Chondrocyte (in vitro differentiated cells): ENCODE measurements at regions not wholly inside any gene's neighbourhood (a gene's known extent, or its start where the extent isn't known, plus 50 kb on each side); places are given as distances from the start of the nearest gene placed in this dataset.

Experiments
- DNase-seq: peaks from one replicate; pipeline ENCODE4 v3.0.0; 2021; ENCODE audit warnings: mixed read lengths, low spot score
- H3K27ac Mint-ChIP-seq: one replicate; pipeline ENCODE4 v1.8.0; 2021; ENCODE audit warnings: mild to moderate bottlenecking, moderate library complexity, mixed read lengths; ENCODE audit not compliant: unreplicated experiment
- H3K27me3 Mint-ChIP-seq: 2 replicates; pipeline ENCODE4 v1.8.0; 2021; ENCODE audit warnings: low read depth, mixed read lengths
- H3K36me3 Mint-ChIP-seq: 2 replicates; pipeline ENCODE4 v1.8.0; 2021; ENCODE audit warnings: low read depth, mixed read lengths
- H3K4me1 Mint-ChIP-seq: 2 replicates; pipeline ENCODE4 v1.8.0; 2021; ENCODE audit warnings: low read depth, mild to moderate bottlenecking, mixed read lengths
- H3K4me3 Mint-ChIP-seq: one replicate; pipeline ENCODE4 v1.8.0; 2021; ENCODE audit warnings: mild to moderate bottlenecking, moderate library complexity, mixed read lengths; ENCODE audit not compliant: unreplicated experiment
- H3K9me3 Mint-ChIP-seq: 2 replicates; pipeline ENCODE4 v1.8.0; 2021; ENCODE audit warnings: low read depth, mixed read lengths
- CTCF ChIP-seq: fragments of 200-600 bp; sonication (generic); IDR thresholded peaks from 2 replicates; pipeline ENCODE4 v1.5.0; 2021; ENCODE audit warnings: antibody characterized with exemption, mild to moderate bottlenecking, moderate library complexity

GRCh38 chr5:124935065-124935464 is 188.6 kb upstream of the ZNF608 start:
- H3K27ac Mint-ChIP-seq, result no peak overlapping the region
- DNase-seq, result no peak
- H3K36me3 Mint-ChIP-seq, result no peaks in the 10 kb centered on the region
- peaks cover 6% of the 10 kb centered on the region for H3K4me1 Mint-ChIP-seq
- no peak for TF ChIP-seq CTCF
- H3K27me3 Mint-ChIP-seq, result no peaks in the 10 kb centered on the region
- H3K9me3 Mint-ChIP-seq, result peaks cover 3% of the 10 kb centered on the region
- H3K4me3 Mint-ChIP-seq, result no peak overlapping the region

- Mint-ChIP-seq H3K27me3 (no peaks in the 10 kb centered on the region), H3K4me1 (peaks cover 6% of the 10 kb centered on the region), H3K4me3 (no peak overlapping the region), H3K27ac (no peak overlapping the region), H3K36me3 (peaks cover 7% of the 10 kb centered on the region), H3K9me3 (peaks cover 16% of the 10 kb centered on the region)
- no peak for DNase-seq
- TF ChIP-seq CTCF, result no peak
Measured at GRCh38 chr5:124936626-124936933, 190.1 kb upstream of the ZNF608 start.

- H3K27me3 Mint-ChIP-seq, result no peaks in the 10 kb centered on the region
- H3K9me3 Mint-ChIP-seq, result peaks cover 15% of the 10 kb centered on the region
- no peaks in the 10 kb centered on the region for H3K4me1 Mint-ChIP-seq
- no peak overlapping the region for H3K27ac Mint-ChIP-seq
- no peak for TF ChIP-seq CTCF
- H3K36me3 Mint-ChIP-seq, result peaks cover 8% of the 10 kb centered on the region
- no peak for DNase-seq
- no peak overlapping the region for H3K4me3 Mint-ChIP-seq
Measured at GRCh38 chr5:124941051-124942049, 194.9 kb upstream of the ZNF608 start.

- Mint-ChIP-seq H3K4me3 (no peak overlapping the region), H3K27me3 (no peaks in the 10 kb centered on the region), H3K27ac (no peak overlapping the region), H3K4me1 (peaks cover 28% of the 10 kb centered on the region), H3K9me3 (no peaks in the 10 kb centered on the region), H3K36me3 (no peaks in the 10 kb centered on the region)
- no peak for DNase-seq
- TF ChIP-seq CTCF, result no peak
Measured at GRCh38 chr5:124948062-124948753, 201.8 kb upstream of the ZNF608 start.

- no peaks in the 10 kb centered on the region for H3K27me3 Mint-ChIP-seq
- peaks cover 30% of the 10 kb centered on the region for H3K4me1 Mint-ChIP-seq
- H3K9me3 Mint-ChIP-seq, result no peaks in the 10 kb centered on the region
- H3K27ac Mint-ChIP-seq, result peak overlapping the region; percentile 49
- DNase-seq, result no peak
- no peaks in the 10 kb centered on the region for H3K36me3 Mint-ChIP-seq
- no peak overlapping the region for H3K4me3 Mint-ChIP-seq
- TF ChIP-seq CTCF, result no peak
Measured at GRCh38 chr5:124948754-124949275, 202.4 kb upstream of the ZNF608 start.
